Stomach (tissue), 8 donors: ENCODE measurements at regions not wholly inside any gene's neighbourhood (a gene's known extent, or its start where the extent isn't known, plus 50 kb on each side); places are given as distances from the start of the nearest gene placed in this dataset.

Experiments
- DNase-seq, 2 donors: peaks; one replicate each; pipeline versions ENCODE4 v3.0.0 to v3.0.0-alpha.2; 2013 to 2019
- H3K27ac ChIP-seq, 5 donors: fragments of 200-600 bp in 4 of 5; sonication (generic) in 4 of 5; one replicate each; pipeline ENCODE4 v1.5.1; 2013 to 2019; ENCODE audit warnings: mild to moderate bottlenecking in 1 of 5, moderate library complexity in 1 of 5
- H3K27me3 ChIP-seq, 3 donors: fragments of 200-600 bp; sonication (generic); one replicate each; pipeline ENCODE4 v1.5.1; 2017 to 2019; ENCODE audit warnings: mixed run types in 1 of 3
- H3K36me3 ChIP-seq, 4 donors: fragments of 200-600 bp; sonication (generic); 1 replicate in 3 of 4; 2 replicates in 1 of 4; pipeline ENCODE4 v1.5.1; 2016 to 2019
- H3K4me1 ChIP-seq, 4 donors: fragments of 200-600 bp; sonication (generic); one replicate each; pipeline ENCODE4 v1.5.1; 2016 to 2019
- H3K4me3 ChIP-seq, 4 donors: fragments of 200-600 bp; sonication (generic) in 3 of 4; one replicate each; pipeline ENCODE4 v1.5.1; 2016 to 2019; ENCODE audit warnings: mild to moderate bottlenecking in 1 of 4
- H3K9me3 ChIP-seq, 4 donors: fragments of 200-600 bp; sonication (generic); one replicate each; pipeline ENCODE4 v1.5.1; 2016 to 2019
- CTCF ChIP-seq, 7 experiments: fragments of 450-650 bp in 4 of 7; fragments of 200-600 bp in 3 of 7; sonication (generic) in 3 of 7; IDR thresholded peaks; one replicate each; pipeline ENCODE4 v1.5.1; 2016 to 2019; ENCODE audit warnings: antibody characterized with exemption in 7 of 7, control low read depth in 2 of 7, mild to moderate bottlenecking in 1 of 7
- EP300 ChIP-seq: sonication (generic); formaldehyde crosslinking; IDR thresholded peaks from one replicate; pipeline ENCODE4 v1.6.1; 2017; ENCODE audit warnings: antibody characterized with exemption
- POLR2A ChIP-seq, 4 donors: fragments of 450-650 bp; IDR thresholded peaks; one replicate each; pipeline ENCODE4 v1.6.1; 2016; ENCODE audit warnings: antibody characterized with exemption in 4 of 4, control low read depth in 2 of 4, mild to moderate bottlenecking in 1 of 4, moderate library complexity in 1 of 4
- POLR2AphosphoS5 ChIP-seq, 3 donors: sonication (generic); formaldehyde crosslinking; IDR thresholded peaks; one replicate each; pipeline ENCODE4 v1.6.1; 2016; ENCODE audit warnings: antibody characterized with exemption in 3 of 3
- WGBS, 5 donors: extraction: QIAGEN DNeasy Blood & Tissue Kit in 3 of 5; methylation state at CpG; one replicate each; pipeline versions ENCODE4 v1.1.5 to v1.1.7; 2013 to 2018; 5-methylcytosine and 5-hydroxymethylcytosine counted together
- intact Hi-C: fragments of 100-400 bp; cut with DNase I; formaldehyde crosslinking; loops from one replicate; pipeline ENCODE4 v1.15.1; 2023; ENCODE audit warnings: low total_unique reads
- donor health status: healthy with polysubstance abuse.
- donor health status: Bipolar disorder and iron deficiency.
- donor health status: healthy.

GRCh38 chr3:87898971-87899370 lies 159.8 kb downstream of the CGGBP1 start:
- no peak for DNase-seq
- WGBS, 5 donors, result 76 to 90% (median 82%) methylated on average over 1 of the region's 1 CpG
- TF ChIP-seq POLR2A (IDR thresholded peaks at IDR 0.05), result no peak
- TF ChIP-seq POLR2AphosphoS5 (IDR thresholded peaks at IDR 0.05), result no peak
- TF ChIP-seq EP300, result no peak
- no peak for TF ChIP-seq CTCF (IDR thresholded peaks at IDR 0.05)

GRCh38 chr3:87895983-87896382 lies 162.8 kb downstream of the CGGBP1 start:
- intact Hi-C loops, result no loop called here
- 51 to 83% (median 60%) methylated on average over 1 of the region's 1 CpG for WGBS, 5 donors
- no peaks in the 10 kb centered on the region for H3K27me3 ChIP-seq
- TF ChIP-seq CTCF (IDR thresholded peaks at IDR 0.05), result no peak
- no peak for TF ChIP-seq EP300
- no peak for TF ChIP-seq POLR2A (IDR thresholded peaks at IDR 0.05)
- H3K4me1 ChIP-seq, result no peaks in the 10 kb centered on the region
- peak in 1 of 2 donors; percentile 39 for DNase-seq
- H3K36me3 ChIP-seq, result no peaks in the 10 kb centered on the region
- no peak overlapping the region for H3K27ac ChIP-seq
- no peak overlapping the region for H3K4me3 ChIP-seq
- H3K9me3 ChIP-seq, result no peaks in the 10 kb centered on the region

More at GRCh38 chr3:87898971-87899370, 159.8 kb downstream of the CGGBP1 start:
- Histone ChIP-seq H3K4me1 (no peaks in the 10 kb centered on the region), H3K36me3 (no peaks in the 10 kb centered on the region), H3K27me3 (no peaks in the 10 kb centered on the region), H3K4me3 (no peak overlapping the region), H3K9me3 (no peaks in the 10 kb centered on the region), H3K27ac (no peak overlapping the region)
- intact Hi-C loops, result no loop called here

- Histone ChIP-seq H3K36me3 (no peaks in the 10 kb centered on the region), H3K9me3 (peaks cover 0 to 32% (median 18%) of the 10 kb centered on the region in 4 donors), H3K4me3 (no peak overlapping the region), H3K4me1 (no peaks in the 10 kb centered on the region), H3K27ac (no peak overlapping the region), H3K27me3 (no peaks in the 10 kb centered on the region)
- TF ChIP-seq POLR2A (IDR thresholded peaks at IDR 0.05) (no peak), EP300 (no peak), CTCF (IDR thresholded peaks at IDR 0.05) (no peak), POLR2AphosphoS5 (IDR thresholded peaks at IDR 0.05) (no peak)
- WGBS, 5 donors, result 70 to 89% (median 76%) methylated on average over 1 of the region's 1 CpG
- no peak for DNase-seq
- intact Hi-C loops, result no loop called here
Observed at GRCh38 chr3:87873136-87873535, 185.7 kb downstream of the CGGBP1 start.

GRCh38 chr3:87867001-87867400 lies 191.8 kb downstream of the CGGBP1 start:
- Histone ChIP-seq H3K9me3 (peaks cover 0 to 14% (median 8%) of the 10 kb centered on the region in 4 donors), H3K36me3 (no peaks in the 10 kb centered on the region), H3K4me1 (no peaks in the 10 kb centered on the region), H3K4me3 (no peak overlapping the region), H3K27ac (no peak overlapping the region), H3K27me3 (no peaks in the 10 kb centered on the region)
- DNase-seq, result no peak
- intact Hi-C loops, result no loop called here
- TF ChIP-seq POLR2AphosphoS5 (IDR thresholded peaks at IDR 0.05) (no peak), CTCF (IDR thresholded peaks at IDR 0.05) (no peak), EP300 (no peak), POLR2A (IDR thresholded peaks at IDR 0.05) (no peak)
- 53 to 61% (median 55%) methylated on average over 2 of the region's 2 CpGs for WGBS, 5 donors
